ENCODE measurements at regions not wholly inside any gene's neighbourhood (a gene's known extent, or its start where the extent isn't known, plus 50 kb on each side); places are given as distances from the start of the nearest gene placed in this dataset.

DNA sequence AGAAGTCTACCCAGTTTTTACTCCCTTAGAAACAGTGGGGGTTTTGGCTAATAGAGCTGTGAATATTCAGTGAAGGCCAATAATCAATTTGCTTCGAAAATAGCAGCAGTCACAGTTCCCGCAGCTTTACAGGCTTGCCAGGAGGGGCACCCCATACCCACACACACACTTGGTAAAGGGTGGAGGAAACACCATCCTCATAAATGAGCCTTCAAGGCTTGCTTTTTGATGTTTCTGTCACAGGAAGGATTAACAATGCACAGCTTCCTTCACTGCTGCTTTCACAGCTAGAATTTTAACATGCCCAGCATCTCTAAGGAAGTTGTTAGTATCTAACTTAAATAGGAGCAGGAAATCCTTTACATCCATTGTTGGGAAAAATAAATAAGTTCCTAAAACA, 1247.5 kb upstream of the C9orf72 start:
- no peak for TF ChIP-seq HDAC6 (IDR thresholded peaks at IDR 0.05; ENCODE audit: unreplicated experiment)
- TF ChIP-seq ASH2L (IDR thresholded peaks at IDR 0.05; ENCODE audit: borderline replicate concordance, low read depth): no peak
- TF ChIP-seq POLR2AphosphoS2 (IDR thresholded peaks at IDR 0.05; ENCODE audit: low read depth, low read length): no peak
- no peak for TF ChIP-seq EZH2 (IDR thresholded peaks at IDR 0.05; ENCODE audit: borderline replicate concordance, control insufficient read depth, low read depth, low read length)
- TF ChIP-seq IRF4 (IDR thresholded peaks at IDR 0.05; ENCODE audit: low read depth, low read length): no peak
- TF ChIP-seq BCL11A (IDR thresholded peaks at IDR 0.05; ENCODE audit: low read depth, low read length): no peak
- TF ChIP-seq, protein P1, sequence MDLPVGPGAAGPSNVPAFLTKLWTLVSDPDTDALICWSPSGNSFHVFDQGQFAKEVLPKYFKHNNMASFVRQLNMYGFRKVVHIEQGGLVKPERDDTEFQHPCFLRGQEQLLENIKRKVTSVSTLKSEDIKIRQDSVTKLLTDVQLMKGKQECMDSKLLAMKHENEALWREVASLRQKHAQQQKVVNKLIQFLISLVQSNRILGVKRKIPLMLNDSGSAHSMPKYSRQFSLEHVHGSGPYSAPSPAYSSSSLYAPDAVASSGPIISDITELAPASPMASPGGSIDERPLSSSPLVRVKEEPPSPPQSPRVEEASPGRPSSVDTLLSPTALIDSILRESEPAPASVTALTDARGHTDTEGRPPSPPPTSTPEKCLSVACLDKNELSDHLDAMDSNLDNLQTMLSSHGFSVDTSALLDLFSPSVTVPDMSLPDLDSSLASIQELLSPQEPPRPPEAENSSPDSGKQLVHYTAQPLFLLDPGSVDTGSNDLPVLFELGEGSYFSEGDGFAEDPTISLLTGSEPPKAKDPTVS (IDR thresholded peaks at IDR 0.05; ENCODE audit: low read depth, low read length): no peak
- no peak for TF ChIP-seq SMAD1 (IDR thresholded peaks at IDR 0.05; ENCODE audit: low read depth, partially characterized antibody)
- TF ChIP-seq RB1 (IDR thresholded peaks at IDR 0.05; ENCODE audit: borderline replicate concordance): no peak
- no peak for TF ChIP-seq STAT3 (IDR thresholded peaks at IDR 0.05; ENCODE audit: low read depth, low read length)
- TF ChIP-seq ZBTB4 (CRISPR knock-in tag; IDR thresholded peaks at IDR 0.05): no peak
- no peak for TF ChIP-seq SMAD5 (IDR thresholded peaks at IDR 0.05; ENCODE audit: low read depth)
- no peak for TF ChIP-seq POLR2AphosphoS5 (IDR thresholded peaks at IDR 0.05; ENCODE audit: low read length)
- no peak for TF ChIP-seq MEF2A (IDR thresholded peaks at IDR 0.05; ENCODE audit: insufficient read depth, low read depth, low read length)
- TF ChIP-seq, protein P2, sequence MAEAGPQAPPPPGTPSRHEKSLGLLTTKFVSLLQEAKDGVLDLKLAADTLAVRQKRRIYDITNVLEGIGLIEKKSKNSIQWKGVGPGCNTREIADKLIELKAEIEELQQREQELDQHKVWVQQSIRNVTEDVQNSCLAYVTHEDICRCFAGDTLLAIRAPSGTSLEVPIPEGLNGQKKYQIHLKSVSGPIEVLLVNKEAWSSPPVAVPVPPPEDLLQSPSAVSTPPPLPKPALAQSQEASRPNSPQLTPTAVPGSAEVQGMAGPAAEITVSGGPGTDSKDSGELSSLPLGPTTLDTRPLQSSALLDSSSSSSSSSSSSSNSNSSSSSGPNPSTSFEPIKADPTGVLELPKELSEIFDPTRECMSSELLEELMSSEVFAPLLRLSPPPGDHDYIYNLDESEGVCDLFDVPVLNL (IDR thresholded peaks at IDR 0.05; ENCODE audit: low read depth, low read length): no peak
- TF ChIP-seq CREB1 (IDR thresholded peaks at IDR 0.05; ENCODE audit: low read depth): no peak
- no peak for TF ChIP-seq PAX5 (IDR thresholded peaks at IDR 0.05; ENCODE audit: borderline replicate concordance, low read depth, low read length)
- no peak for TF ChIP-seq FOXM1 (IDR thresholded peaks at IDR 0.05; ENCODE audit: low read depth, low read length)
- RAD21 ChIA-PET (ENCODE audit: unreplicated experiment): no interaction called here
- SMC1A ChIA-PET (ENCODE audit: uncharacterized antibody, unreplicated experiment): no interaction called here
- POLR2A ChIA-PET: no interaction called here
- no peaks in the 10 kb centered on the region for H3K9me3 ChIP-seq (replicated peaks; ENCODE audit: control insufficient read depth, insufficient read depth, low read length)
- in situ Hi-C loops (cut with MboI) (no loop called here), intact Hi-C loops (cut with micrococcal nuclease; ENCODE audit: unreplicated experiment) (no loop called here)
- no peak overlapping the region for H3K27ac ChIP-seq (ENCODE audit: control insufficient read depth, insufficient read depth)
- H4K20me1 ChIP-seq (ENCODE audit: control insufficient read depth, insufficient read depth): no peaks in the 10 kb centered on the region
- H3K4me3 ChIP-seq: no peak overlapping the region
- H3K4me2 ChIP-seq (ENCODE audit: control insufficient read depth, insufficient read depth): no peak overlapping the region
- H3K36me3 ChIP-seq (ENCODE audit: control insufficient read depth in 2 of 2, insufficient read depth in 2 of 2, low read length in 1 of 2): no peaks in the 10 kb centered on the region
- H3K79me2 ChIP-seq (ENCODE audit: control insufficient read depth, insufficient read depth, low read length): no peaks in the 10 kb centered on the region
- ATAC-seq: no peak
- no peak for FAIRE-seq
- 0% methylated on average over 2 of the region's 2 CpGs for WGBS (ENCODE audit: insufficient coverage, insufficient replicate concordance, low lambda C conversion rate, missing lambda C conversion rate)
- DNase-seq (ENCODE audit: low read depth, low spot score): no peak
- H2AFZ ChIP-seq (ENCODE audit: control insufficient read depth, low read depth, low read length): no peak overlapping the region
- no peaks in the 10 kb centered on the region for H3K4me1 ChIP-seq (ENCODE audit: control insufficient read depth, insufficient read depth, low read length)
- H3K9ac ChIP-seq (ENCODE audit: control insufficient read depth, insufficient read depth, low read length): no peak overlapping the region
- no TSS peak for BruUV-seq (replicated peaks)
- CTCF ChIA-PET: interaction anchor here (0.7 to 0.8 kb wide), 2 partner anchors 46 to 47 kb away, joined by 3 read pairs; no protein-coding TSS in a partner anchor
- H3K27me3 ChIP-seq (replicated peaks in 1 of 2; ENCODE audit: control insufficient read depth in 2 of 2, insufficient read depth in 2 of 2, low read length in 1 of 2): no peaks in the 10 kb centered on the region
